Neural cell (in vitro differentiated cells): ENCODE measurements at regions not wholly inside any gene's neighbourhood (a gene's known extent, or its start where the extent isn't known, plus 50 kb on each side); places are given as distances from the start of the nearest gene placed in this dataset.

Experiments used
- EZH2 ChIP-seq: fragments of 200-600, 300-800 bp; shearing (Covaris generic), sonication (generic); IDR thresholded peaks from 2 replicates; pipeline ENCODE4 v1.6.1; 2014; ENCODE audit warnings: antibody characterized with exemption, low read length, borderline replicate concordance, mild to moderate bottlenecking; ENCODE audit not compliant: insufficient read depth, poor library complexity, severe bottlenecking
- TF ChIP-seq, protein P1 (sequence below): IDR thresholded peaks from 2 replicates; pipeline ENCODE4 v1.6.1; 2012; ENCODE audit warnings: borderline replicate concordance

DNA sequence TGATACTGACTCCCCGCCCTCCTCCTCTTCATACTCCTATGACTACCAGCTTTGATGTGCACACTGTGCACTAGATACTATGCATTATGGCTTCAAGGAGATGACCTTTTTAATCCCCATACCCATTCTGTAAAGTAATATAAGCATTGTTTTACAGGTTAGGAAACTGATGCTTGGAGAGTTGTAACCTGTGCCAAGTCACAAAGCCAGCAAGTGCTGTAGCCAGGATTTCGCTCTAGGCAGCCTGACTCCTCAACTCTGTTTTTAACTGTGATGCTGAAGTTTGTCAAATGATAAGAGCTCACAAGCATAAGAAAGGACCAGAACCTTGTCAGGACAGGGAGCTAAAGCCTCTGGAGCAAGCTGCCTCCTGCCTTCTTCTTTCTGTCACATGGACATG is 461.3 kb downstream of the TMEM232 start:
- no peak for TF ChIP-seq EZH2
- TF ChIP-seq, protein P1, sequence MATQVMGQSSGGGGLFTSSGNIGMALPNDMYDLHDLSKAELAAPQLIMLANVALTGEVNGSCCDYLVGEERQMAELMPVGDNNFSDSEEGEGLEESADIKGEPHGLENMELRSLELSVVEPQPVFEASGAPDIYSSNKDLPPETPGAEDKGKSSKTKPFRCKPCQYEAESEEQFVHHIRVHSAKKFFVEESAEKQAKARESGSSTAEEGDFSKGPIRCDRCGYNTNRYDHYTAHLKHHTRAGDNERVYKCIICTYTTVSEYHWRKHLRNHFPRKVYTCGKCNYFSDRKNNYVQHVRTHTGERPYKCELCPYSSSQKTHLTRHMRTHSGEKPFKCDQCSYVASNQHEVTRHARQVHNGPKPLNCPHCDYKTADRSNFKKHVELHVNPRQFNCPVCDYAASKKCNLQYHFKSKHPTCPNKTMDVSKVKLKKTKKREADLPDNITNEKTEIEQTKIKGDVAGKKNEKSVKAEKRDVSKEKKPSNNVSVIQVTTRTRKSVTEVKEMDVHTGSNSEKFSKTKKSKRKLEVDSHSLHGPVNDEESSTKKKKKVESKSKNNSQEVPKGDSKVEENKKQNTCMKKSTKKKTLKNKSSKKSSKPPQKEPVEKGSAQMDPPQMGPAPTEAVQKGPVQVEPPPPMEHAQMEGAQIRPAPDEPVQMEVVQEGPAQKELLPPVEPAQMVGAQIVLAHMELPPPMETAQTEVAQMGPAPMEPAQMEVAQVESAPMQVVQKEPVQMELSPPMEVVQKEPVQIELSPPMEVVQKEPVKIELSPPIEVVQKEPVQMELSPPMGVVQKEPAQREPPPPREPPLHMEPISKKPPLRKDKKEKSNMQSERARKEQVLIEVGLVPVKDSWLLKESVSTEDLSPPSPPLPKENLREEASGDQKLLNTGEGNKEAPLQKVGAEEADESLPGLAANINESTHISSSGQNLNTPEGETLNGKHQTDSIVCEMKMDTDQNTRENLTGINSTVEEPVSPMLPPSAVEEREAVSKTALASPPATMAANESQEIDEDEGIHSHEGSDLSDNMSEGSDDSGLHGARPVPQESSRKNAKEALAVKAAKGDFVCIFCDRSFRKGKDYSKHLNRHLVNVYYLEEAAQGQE: no peak
